Skeletal muscle tissue (tissue), 3 donors: ENCODE measurements at regions not wholly inside any gene's neighbourhood (a gene's known extent, or its start where the extent isn't known, plus 50 kb on each side); places are given as distances from the start of the nearest gene placed in this dataset.

Experiments
- H3K27ac ChIP-seq: one replicate; pipeline ENCODE4 v1.7.0; 2013; ENCODE audit warnings: mild to moderate bottlenecking, low read depth, low read length, inconsistent platforms
- H3K27me3 ChIP-seq, 3 donors: one replicate each; pipeline ENCODE4 v1.7.0; 2013; ENCODE audit warnings: low read length in 3 of 3; ENCODE audit not compliant: control insufficient read depth in 3 of 3, insufficient read depth in 3 of 3
- H3K36me3 ChIP-seq, 3 donors: one replicate each; pipeline ENCODE4 v1.7.0; 2013; ENCODE audit warnings: low read length in 3 of 3; ENCODE audit not compliant: control insufficient read depth in 3 of 3, insufficient read depth in 3 of 3
- H3K4me1 ChIP-seq, 3 donors: one replicate each; pipeline ENCODE4 v1.7.0; 2013; ENCODE audit warnings: low read length in 3 of 3, mild to moderate bottlenecking in 3 of 3; ENCODE audit not compliant: control insufficient read depth in 3 of 3, insufficient read depth in 3 of 3
- H3K4me3 ChIP-seq, 3 donors: one replicate each; pipeline ENCODE4 v1.7.0; 2013; ENCODE audit warnings: low read length in 3 of 3
- H3K9ac ChIP-seq, 3 donors: one replicate each; pipeline ENCODE4 v1.7.0; 2013; ENCODE audit warnings: low read length in 3 of 3, mild to moderate bottlenecking in 3 of 3, moderate library complexity in 2 of 3, low read depth in 1 of 3
- H3K9me3 ChIP-seq, 3 donors: one replicate each; pipeline ENCODE4 v1.7.0; 2013; ENCODE audit warnings: low read length in 3 of 3; ENCODE audit not compliant: control insufficient read depth in 3 of 3
- donor health status: Osteomylitis.

- no peaks in the 10 kb centered on the region for H3K4me1 ChIP-seq
- no peak overlapping the region for H3K9ac ChIP-seq
- H3K36me3 ChIP-seq: no peaks in the 10 kb centered on the region
- no peaks in the 10 kb centered on the region for H3K9me3 ChIP-seq
- no peak overlapping the region for H3K4me3 ChIP-seq
- no peaks in the 10 kb centered on the region for H3K27me3 ChIP-seq
- no peak overlapping the region for H3K27ac ChIP-seq
Measured at GRCh38 chr3:95710684-95711083, 1103.7 kb upstream of the EPHA6 start.

GRCh38 chr3:95711789-95712188 is 1102.6 kb upstream of the EPHA6 start:
- Histone ChIP-seq H3K4me3 (no peak overlapping the region), H3K9me3 (no peaks in the 10 kb centered on the region), H3K4me1 (no peaks in the 10 kb centered on the region), H3K27me3 (no peaks in the 10 kb centered on the region), H3K27ac (no peak overlapping the region), H3K9ac (no peak overlapping the region), H3K36me3 (no peaks in the 10 kb centered on the region)

- Histone ChIP-seq H3K9ac (no peak overlapping the region), H3K4me1 (no peaks in the 10 kb centered on the region), H3K36me3 (no peaks in the 10 kb centered on the region), H3K4me3 (no peak overlapping the region), H3K27me3 (no peaks in the 10 kb centered on the region), H3K27ac (no peak overlapping the region), H3K9me3 (no peaks in the 10 kb centered on the region)
Measured at GRCh38 chr3:95715128-95715527, 1099.3 kb upstream of the EPHA6 start.

GRCh38 chr3:95717048-95717447 is 1097.3 kb upstream of the EPHA6 start:
- H3K9ac ChIP-seq: no peak overlapping the region

GRCh38 chr3:95718168-95718567 is 1096.2 kb upstream of the EPHA6 start:
- no peak overlapping the region for H3K27ac ChIP-seq
- H3K4me1 ChIP-seq: no peaks in the 10 kb centered on the region
- H3K27me3 ChIP-seq: no peaks in the 10 kb centered on the region
- no peak overlapping the region for H3K9ac ChIP-seq
- no peak overlapping the region for H3K4me3 ChIP-seq
- H3K9me3 ChIP-seq: no peaks in the 10 kb centered on the region
- H3K36me3 ChIP-seq: no peaks in the 10 kb centered on the region

More at GRCh38 chr3:95717048-95717447, 1097.3 kb upstream of the EPHA6 start:
- no peak overlapping the region for H3K27ac ChIP-seq
- H3K27me3 ChIP-seq: no peaks in the 10 kb centered on the region
- H3K36me3 ChIP-seq: no peaks in the 10 kb centered on the region
- no peak overlapping the region for H3K4me3 ChIP-seq
- no peaks in the 10 kb centered on the region for H3K9me3 ChIP-seq
- H3K4me1 ChIP-seq: no peaks in the 10 kb centered on the region

GRCh38 chr3:95719481-95719880 is 1094.9 kb upstream of the EPHA6 start:
- Histone ChIP-seq H3K9me3 (no peaks in the 10 kb centered on the region), H3K4me3 (no peak overlapping the region), H3K4me1 (no peaks in the 10 kb centered on the region), H3K27me3 (no peaks in the 10 kb centered on the region), H3K36me3 (no peaks in the 10 kb centered on the region), H3K27ac (no peak overlapping the region), H3K9ac (no peak overlapping the region)

- Histone ChIP-seq H3K27me3 (no peaks in the 10 kb centered on the region), H3K27ac (no peak overlapping the region), H3K4me1 (no peaks in the 10 kb centered on the region), H3K9me3 (no peaks in the 10 kb centered on the region), H3K9ac (no peak overlapping the region), H3K4me3 (no peak overlapping the region), H3K36me3 (no peaks in the 10 kb centered on the region)
Measured at GRCh38 chr3:95721938-95722337, 1092.5 kb upstream of the EPHA6 start.

- no peak overlapping the region for H3K9ac ChIP-seq
- no peaks in the 10 kb centered on the region for H3K4me1 ChIP-seq
- no peak overlapping the region for H3K4me3 ChIP-seq
- no peak overlapping the region for H3K27ac ChIP-seq
- no peaks in the 10 kb centered on the region for H3K9me3 ChIP-seq
- no peaks in the 10 kb centered on the region for H3K27me3 ChIP-seq
- H3K36me3 ChIP-seq: no peaks in the 10 kb centered on the region
Measured at GRCh38 chr3:95725770-95726169, 1088.6 kb upstream of the EPHA6 start.

- Histone ChIP-seq H3K4me1 (no peaks in the 10 kb centered on the region), H3K27me3 (no peaks in the 10 kb centered on the region), H3K4me3 (no peak overlapping the region), H3K9me3 (no peaks in the 10 kb centered on the region), H3K9ac (no peak overlapping the region), H3K36me3 (no peaks in the 10 kb centered on the region), H3K27ac (no peak overlapping the region)
Measured at GRCh38 chr3:95731753-95732152, 1082.6 kb upstream of the EPHA6 start.

- Histone ChIP-seq H3K9me3 (no peaks in the 10 kb centered on the region), H3K27me3 (no peaks in the 10 kb centered on the region), H3K36me3 (no peaks in the 10 kb centered on the region), H3K27ac (no peak overlapping the region), H3K9ac (no peak overlapping the region), H3K4me3 (no peak overlapping the region), H3K4me1 (no peaks in the 10 kb centered on the region)
Measured at GRCh38 chr3:95733336-95733735, 1081.1 kb upstream of the EPHA6 start.

GRCh38 chr3:95738045-95738444 is 1076.3 kb upstream of the EPHA6 start:
- Histone ChIP-seq H3K27me3 (no peaks in the 10 kb centered on the region), H3K4me1 (no peaks in the 10 kb centered on the region), H3K36me3 (no peaks in the 10 kb centered on the region), H3K4me3 (no peak overlapping the region), H3K9me3 (no peaks in the 10 kb centered on the region), H3K9ac (no peak overlapping the region), H3K27ac (no peak overlapping the region)
